Stimulated activated CD4-positive, alpha-beta T cell treated with anti-CD3 and anti-CD28 coated beads, TNF-alpha, amount 100 ng/mL, for 24 hours (primary cell): ENCODE measurements at regions not wholly inside any gene's neighbourhood (a gene's known extent, or its start where the extent isn't known, plus 50 kb on each side); places are given as distances from the start of the nearest gene placed in this dataset.
"Not testable (repeated sequence)": the region's sequence is repeated elsewhere in the genome, so short reads cannot be mapped to it uniquely, and the experiment has no call there.

Experiments used
- DNase-seq, 3 experiments: peaks; one replicate each; pipeline ENCODE4 v3.0.0-alpha.2; 2020; ENCODE audit warnings: low read depth in 3 of 3

DNA sequence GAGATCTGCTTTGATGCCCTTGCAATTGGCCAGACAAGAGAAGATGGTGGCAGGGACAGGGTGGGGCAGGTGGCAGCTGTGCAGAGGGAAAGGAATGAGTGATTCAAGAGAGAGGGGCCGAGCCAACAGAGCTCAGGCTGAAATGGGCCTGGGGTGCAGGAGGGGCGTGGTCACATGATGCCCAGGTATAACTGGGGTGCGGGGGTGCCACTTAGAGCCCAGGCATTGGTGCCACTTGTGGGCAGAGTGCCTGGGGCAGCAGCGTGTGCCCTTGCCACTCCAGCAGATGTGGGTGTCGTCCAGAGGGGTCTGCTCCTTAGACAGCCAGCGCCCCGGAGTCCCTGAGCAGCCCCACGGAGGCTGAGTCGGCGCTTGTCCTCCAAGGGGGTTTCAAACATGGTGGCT lies 88.7 kb downstream of the PLXNA1 start:
- DNase-seq = no peak

DNA sequence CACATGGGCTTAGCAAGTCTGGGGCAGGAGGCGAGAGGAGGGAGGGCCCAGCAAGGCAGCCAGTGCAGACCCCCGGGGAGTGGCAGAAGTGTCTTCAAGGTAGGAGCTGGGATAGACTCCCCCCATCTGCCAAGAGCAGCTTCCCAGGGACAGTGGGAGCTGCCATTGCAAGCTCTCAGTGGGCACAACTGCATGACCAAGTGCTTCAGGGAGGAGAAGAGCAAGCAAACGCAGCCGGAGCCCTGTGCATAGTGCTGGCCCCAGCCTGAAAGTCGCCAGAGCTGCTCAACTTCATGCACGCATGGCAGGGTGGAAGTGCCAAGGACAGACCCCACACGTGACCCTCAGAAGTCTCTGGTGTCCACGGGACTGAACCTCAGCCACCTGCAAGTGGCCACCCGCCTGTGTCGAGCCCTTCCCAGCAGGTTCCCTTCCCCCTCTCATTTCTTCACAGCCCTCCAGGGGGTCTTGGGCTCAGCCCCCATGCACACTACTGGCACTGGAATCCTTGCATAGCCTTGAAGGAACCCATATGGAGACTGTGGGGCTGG lies 89.4 kb downstream of the PLXNA1 start:
- no peak for DNase-seq

DNA sequence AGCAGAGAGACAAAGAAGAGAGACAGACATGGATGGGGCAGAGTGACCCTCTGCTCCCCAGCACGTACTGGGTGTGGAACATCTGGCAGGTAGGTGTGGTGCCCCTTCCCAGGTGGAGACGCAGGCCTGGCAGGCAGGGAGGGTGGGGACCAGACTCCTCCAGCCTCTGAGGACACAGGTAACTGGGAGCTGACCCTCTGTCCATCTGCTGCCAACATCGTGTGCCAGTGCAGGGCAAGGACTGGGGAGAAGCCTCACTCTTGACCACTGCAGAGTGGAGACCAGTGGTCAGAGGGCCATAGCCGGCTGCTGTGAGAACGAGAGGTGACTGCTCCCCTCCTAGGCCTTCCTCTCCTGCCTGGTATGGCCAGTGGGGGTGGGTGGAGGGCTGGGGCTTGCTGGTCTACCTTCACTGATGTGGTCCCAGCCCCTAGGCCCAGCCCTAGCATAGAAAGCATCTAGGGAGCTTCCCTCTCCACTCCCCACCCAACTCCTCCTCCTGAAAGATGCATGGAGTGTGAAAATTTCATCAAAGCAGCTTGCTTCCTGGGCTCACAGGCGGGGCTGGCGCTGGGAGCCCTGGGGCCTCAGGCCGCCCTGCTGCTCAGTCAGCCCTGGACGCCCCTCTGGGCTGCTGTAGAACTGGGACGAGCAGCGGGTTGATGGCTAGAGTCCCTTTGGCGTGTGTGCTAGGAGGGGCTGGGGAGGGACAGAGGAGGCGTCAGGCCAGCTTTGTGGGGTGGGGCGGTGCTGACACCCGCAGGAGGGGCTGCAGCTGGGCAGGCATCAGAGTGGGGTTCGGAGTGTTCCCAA lies 90.3 kb downstream of the PLXNA1 start:
- DNase-seq = no peak

DNA sequence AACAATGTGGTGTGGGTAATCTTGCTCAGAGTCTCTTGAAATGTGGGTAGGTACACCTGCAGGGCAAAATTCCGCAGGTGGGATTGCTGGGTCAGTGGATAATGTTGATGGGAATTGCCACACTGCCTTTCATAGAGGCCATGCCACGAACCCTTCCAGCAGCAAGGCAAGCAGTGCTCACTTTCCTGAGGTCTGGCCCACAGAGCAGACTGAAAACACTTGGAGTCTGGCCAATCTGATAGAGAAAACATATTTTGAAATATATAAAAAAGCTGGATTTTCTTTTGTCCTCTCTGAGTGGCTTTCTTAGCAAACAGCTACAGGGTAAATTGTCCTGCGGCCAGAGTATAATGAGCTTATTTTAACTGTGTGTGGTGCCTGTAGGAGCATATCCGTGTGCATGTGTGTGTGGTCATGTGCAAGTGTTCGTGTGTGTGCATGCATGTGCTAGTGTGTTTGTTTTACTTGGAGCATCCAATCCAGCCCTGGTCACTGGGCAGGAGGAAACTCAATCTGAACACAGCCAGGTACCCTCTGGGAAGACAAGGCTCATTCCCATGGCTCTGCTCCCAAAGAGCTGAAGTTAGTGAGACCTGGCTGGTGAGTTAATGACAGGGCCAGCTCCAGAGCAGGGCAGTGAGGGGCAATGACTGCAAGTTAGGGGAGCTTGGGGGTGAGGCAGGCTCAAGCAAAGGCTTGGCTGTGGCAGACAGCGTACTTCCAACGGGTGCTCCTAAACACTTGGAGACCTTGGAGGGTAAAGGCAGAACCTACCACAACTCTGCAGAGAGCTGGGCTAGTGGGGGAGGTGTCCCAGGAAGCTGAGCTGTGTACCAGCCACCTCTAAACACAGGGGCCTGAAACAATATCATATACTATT lies 91.3 kb downstream of the PLXNA1 start:
- no peak for DNase-seq

DNA sequence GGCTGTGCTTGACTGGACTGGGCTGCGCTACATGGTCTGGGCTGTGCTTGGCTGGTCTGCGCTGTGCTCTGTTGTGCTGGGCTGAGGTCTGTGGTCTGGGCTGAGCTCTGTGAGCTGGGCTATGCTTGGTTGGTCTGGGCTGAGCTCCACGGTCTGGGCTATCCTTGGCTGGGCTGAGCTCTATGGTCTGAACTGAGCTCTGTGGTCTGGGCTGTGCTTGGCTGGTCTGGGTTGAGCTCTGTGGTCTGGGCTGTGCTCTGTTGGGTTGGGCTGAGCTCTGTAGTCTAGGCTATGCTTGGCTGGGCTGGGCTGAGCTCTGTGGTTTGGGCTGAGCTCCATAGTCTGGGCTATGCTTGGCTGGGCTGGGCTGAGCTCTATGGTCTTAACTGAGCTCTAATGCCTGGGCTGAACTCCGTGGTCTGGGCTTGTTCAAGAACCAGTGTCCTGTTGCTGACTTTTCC lies 92.0 kb downstream of the PLXNA1 start:
- DNase-seq = no peak

DNA sequence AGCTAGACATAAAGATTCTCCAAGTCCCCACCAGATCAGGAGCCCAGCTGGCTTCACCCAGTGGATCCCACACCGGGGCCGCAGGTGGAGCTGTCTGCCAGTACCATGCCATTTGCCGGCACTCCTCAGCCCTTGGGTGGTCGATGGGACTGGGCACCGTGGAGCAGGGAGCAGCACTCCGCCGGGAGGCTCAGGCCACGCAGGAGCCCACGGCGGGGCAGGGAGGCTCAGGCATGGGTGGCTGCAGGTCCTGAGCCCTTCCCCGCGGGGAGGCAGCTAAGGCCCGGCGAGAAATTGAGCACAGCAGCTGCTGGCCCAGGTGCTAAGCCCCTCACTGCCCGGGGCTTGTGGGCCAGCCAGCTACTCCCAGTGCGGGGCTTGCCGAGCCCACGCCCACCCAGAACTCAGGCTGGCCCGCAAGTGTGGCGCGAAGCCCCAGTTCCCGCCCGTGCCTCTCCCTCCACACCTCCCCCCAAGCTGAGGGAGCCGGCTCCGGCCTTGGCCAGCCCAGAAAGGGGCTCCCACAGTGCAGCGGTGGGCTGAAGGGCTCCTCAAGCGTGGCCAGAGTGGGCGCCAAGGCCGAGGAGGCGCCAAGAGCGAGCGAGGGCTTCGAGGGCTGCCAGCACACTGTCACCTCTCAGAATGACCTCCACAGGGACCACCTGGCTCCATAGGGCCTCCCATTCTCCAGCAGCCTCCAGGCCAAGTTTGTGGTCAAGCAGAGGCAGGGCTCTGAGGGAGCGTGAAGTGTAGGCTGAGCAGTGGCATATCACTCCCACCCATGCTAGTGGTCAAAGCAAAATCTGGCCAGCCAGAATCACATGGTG lies 93.5 kb downstream of the PLXNA1 start:
- not testable (repeated sequence) for DNase-seq

DNA sequence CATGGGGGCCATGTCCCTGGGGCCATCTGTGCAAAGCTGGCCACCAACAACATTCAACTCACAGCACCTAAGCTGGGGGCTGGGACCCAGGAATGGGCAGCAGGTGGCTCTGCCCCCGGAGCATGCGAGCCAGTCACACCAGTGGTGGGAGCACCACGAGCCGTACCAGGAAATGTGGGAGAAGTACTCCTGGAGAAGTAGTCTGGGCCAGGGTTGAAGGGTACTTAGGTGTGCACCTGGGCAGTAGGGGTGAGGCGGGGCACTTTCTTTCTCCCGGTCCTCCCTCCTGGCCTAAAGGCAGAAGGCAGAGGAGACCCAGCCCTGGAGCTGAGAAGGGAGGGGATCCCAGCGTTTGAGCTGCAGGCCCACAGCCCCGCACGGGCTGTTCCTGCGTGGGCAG lies 94.2 kb downstream of the PLXNA1 start:
- no peak for DNase-seq

DNA sequence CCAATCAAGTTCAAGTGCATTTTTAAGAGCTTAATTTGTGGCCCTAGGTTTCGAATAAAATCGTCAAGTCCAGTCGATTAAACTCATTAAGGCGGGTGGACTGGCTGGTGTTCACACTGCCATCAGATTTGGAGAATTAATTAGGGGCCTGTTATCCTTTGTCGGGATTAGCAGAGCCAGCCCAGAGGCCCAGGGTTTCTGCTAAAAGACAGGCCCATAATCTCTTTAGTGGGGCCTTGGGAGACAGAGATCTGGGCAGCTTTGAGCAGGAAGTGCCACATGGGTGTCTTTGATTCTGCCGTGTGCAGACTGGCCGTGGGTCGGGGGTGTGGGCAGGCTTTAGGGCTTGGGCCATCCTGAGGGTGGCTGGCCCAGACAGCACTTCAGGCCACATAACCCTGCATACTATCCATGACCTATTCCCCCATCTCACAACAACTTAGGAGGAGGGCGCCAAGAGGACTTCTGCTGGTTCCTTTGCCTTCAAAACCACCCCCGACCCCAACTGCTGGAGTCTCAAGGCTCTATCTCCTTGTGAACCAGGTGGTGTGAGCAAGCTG lies 94.7 kb downstream of the PLXNA1 start:
- no peak for DNase-seq

DNA sequence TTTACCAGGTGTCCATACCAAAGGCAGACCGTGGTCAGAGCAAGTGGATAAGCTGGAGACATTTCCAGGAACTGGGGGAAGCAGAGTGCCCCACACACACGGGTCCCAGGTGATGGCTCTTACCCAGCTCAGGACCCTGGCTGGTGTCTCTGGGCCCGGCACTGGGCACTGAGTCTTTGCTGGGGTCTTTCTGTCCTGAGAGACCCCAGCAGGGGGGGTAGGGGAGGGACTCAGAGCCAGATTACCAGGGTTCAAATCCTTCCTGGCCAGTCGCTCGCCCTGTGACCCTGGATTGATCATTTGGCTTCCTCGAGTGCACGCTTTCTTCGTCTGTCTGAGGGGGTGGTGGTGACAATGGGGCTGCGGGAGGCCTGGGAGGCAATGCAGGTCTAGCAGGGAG lies 95.7 kb downstream of the PLXNA1 start:
- DNase-seq = no peak

DNA sequence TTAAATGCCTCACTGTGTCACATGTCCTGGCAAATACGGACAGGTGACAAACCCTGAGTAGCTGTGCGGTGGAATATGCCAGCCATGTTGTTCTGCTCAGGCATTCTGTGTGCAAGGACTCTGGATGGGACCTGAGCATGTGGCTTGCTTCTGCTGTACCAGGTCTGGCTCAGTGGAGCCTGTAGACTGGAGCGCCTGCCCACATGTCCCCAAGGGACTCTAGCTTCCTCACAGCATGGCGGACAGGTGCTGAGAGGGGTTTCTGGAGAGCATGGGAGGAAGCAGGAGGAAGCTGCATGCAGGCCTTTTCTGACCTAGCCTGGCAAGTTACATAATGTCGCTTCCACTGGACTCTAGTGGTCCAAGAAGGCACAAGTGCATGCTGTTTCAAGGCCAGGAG lies 96.3 kb downstream of the PLXNA1 start:
- no peak for DNase-seq

DNA sequence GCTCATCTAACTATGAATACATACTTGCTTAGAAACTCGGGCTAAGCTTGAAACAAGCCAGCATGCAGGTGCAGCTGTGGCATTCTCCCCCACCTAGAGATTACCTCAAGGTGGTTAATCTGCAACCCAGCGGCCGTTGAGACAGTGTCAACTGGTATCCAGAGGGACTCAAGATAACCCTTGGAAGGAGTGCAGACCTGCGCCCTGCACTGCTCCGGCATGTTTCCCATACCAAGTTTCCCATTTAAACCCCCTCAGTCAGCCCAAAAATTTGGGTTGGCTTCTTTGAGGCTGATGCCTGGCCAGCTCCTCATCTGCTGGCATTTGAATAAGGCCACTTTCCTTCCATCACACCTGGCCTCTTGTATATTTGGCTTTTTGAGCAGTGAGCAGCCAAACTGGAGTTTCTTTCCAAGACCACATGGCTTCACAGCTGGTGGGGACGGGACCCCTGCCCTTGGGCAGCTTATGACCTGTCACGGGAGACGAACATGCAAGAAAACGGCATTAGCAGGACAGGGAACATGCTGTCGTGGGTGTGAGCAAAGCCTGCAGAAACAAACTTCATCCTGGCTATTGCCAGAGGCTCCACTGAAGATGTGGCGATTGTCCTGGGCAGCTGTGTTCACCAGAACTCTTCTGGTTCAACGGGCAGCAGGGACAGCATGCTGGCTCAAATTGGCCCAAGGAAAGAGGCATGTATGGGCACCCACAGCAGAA lies 98.2 kb downstream of the PLXNA1 start:
- no peak for DNase-seq

DNA sequence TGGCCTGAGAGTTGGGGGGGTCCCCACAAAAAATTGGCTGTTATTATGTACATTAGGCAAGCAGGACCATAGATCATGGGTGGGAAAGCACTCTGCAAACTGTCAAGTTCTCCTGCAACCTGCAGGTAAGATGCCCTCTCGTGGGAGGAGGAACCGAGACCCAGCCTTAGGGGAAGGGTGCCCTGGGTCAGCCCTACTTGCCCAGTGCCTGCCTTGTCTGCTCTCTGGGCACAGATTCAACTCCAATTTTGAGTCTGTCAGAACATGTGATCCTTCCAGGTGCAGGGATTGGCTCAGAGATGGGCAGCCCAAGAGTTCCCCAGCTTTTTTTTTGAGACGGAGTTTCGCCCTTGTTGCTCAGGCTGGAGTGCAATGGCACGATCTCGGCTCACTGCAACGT lies 99.2 kb downstream of the PLXNA1 start:
- DNase-seq = no peak

DNA sequence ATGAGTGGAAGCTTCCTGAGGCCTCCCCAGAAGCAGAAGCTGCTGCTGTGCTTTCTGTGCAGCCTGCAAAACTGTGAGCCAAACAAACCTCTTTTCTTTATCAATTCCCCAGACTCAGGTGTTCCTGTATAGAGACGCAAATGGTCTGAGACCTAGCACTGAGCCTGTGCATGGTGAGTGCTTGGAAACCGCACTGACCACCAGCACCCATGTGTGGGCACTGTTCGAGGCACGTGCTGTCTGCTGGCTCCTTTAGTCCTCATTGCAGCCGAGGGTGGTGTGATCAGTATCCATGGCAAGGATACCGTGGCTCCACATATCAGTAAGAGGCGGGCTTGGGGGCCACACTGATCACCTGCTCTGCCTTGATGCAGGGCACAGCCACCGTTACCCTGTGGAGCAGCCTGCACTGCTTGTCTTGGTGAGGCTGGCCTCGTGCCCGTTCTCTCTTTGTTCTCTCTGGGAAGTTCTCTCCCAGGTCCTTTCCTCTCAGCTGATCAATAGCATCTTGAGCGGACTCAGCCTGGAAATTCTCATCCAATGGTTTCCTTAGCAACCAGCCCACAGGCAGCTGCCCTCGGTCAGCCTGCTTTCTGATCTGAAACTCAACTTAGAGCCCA lies 101.0 kb downstream of the PLXNA1 start:
- DNase-seq = no peak

DNA sequence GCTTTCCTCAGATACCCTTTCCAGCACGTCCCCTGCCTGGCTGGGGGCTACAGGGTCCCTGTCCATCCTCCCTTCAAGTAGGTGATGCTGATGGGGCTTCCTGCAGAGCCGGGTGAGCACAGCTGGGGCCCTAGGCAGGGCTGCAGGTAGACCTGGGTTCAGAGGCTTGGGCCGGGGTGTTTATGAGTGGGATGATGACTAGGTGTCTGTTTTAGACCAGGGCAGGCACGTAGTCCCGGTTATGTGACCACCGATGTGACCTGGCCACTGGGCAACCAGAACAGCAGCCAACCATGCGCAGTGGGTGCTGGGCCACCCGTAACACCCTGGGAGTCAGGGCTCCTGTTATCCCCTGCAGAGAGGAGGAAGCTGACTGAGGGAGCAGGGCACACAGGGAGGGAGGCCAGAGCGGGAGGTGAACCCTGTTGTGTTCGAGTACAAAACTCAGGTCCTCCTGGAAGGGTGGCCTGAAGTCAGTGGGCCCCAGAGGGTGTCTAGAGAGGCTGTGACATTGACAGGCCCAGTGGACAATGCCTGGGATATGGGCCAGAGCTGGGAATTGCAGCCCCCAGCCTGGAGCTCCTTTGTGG lies 101.6 kb downstream of the PLXNA1 start:
- no peak for DNase-seq

DNA sequence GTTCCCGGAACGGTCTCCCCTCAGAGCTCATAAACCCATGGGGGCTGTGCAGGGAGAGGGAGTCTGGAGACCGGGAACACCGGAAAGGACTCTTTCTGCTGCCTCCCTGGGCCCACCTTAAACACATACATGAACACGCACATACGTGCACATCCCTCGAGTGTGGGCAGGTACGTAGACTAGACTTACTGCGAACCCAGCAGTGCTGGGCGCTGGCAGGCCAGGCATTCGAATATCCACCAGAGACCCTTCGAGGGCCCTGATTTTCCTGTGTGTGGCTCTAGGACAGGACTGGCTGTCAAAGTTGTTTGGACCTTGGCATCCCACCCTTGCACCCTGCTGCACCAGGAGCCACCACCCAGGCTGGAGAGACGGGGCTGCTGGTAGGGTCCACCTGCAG lies 102.7 kb downstream of the PLXNA1 start:
- no peak for DNase-seq

DNA sequence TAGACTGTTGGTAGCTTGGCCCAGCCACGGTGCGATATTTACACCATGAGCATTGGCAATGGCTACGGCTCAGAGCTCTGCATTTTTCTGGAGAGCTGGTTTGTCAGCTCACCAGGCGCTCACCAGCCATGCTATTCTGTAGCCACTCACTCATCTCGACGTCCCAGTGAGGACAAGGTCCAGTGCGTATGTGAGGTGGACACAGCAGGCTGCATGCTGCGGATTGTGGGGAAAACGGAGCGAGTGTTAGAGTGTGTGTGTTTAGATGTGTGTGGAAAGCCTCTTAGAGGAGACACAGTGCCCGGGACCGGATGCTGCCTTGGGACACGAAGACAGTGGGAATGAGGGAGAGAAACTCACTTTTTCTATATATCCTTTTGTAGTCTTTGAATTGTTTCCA lies 103.7 kb downstream of the PLXNA1 start:
- not testable (repeated sequence) for DNase-seq

DNA sequence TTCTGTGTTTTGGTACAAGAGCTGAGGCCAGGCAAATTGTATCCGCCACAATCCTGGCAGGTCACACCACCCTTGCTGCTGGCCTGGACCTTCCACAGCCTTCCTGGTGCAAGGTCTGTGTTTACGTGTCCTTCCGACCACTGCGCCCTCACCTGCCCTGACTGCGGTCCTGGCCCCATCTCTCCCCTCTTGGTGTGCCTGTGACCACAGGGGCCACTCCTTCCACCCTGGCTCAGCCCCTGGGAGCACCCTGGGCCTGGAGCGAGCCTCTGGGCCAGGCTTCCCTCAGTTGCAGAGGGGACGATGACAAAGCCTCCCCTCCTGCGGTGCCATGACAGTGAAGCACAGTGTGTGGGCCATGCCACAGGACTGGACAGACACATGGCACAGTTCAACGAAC lies 104.5 kb downstream of the PLXNA1 start:
- no peak for DNase-seq

DNA sequence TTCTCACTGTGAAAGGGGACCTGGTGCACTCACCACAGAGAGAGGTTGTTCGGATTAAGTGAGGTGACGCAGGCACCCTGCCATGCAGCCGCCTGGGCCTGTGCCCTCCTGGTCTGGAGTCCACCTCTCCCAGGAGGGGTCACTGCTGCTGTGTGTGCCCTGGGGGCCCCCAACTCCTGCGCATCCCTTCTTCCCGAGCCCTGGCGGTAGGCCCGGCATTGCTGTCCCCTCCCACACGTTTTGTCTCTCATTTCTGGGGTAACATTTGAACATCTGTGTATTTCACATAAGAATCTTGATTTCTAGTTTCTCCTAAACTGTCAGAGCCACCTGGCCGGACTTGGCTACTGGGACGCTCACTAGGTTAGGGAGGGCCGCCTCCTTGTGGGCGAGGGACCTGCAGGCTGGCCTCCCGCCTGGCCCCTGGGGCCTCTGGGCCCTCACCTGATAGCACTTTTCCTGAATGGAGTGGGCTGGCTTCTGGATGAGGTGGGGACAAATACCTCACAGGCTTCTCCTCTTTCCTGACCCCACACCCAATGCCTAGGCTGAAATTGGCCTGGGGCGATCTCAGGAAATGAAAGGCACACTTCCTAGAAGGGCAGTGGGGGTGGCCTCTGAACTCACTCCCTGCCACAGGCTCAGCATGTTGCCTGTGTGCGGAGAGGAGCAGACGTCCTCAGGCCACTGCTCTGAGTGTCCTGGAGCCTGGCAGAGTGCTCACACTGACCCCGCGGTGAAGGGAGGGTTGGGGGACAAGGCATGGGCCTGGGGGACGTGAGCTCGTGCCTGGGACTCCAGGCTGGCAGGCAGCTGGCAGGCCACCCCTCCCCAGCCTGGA lies 104.2 kb upstream of the PRR23E start:
- no peak for DNase-seq
